ENCODE measurements at regions not wholly inside any gene's neighbourhood (a gene's known extent, or its start where the extent isn't known, plus 50 kb on each side); places are given as distances from the start of the nearest gene placed in this dataset.

GRCh38 chr16:64667334-64667877 lies 454.5 kb downstream of the CDH11 start:
- TF ChIP-seq CTCF (IDR thresholded peaks at IDR 0.05; ENCODE audit: low read depth, low read length) (no peak), POLR2A (IDR thresholded peaks at IDR 0.05; ENCODE audit: extremely low read depth, insufficient read length) (no peak)
- TF ChIP-seq, protein P1, sequence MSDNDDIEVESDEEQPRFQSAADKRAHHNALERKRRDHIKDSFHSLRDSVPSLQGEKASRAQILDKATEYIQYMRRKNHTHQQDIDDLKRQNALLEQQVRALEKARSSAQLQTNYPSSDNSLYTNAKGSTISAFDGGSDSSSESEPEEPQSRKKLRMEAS (IDR thresholded peaks at IDR 0.05; ENCODE audit: low read depth, low read length), result no peak
